RPMI7951 (cell line): ENCODE measurements at regions not wholly inside any gene's neighbourhood (a gene's known extent, or its start where the extent isn't known, plus 50 kb on each side); places are given as distances from the start of the nearest gene placed in this dataset.

Source experiments
- DNase-seq: peaks from one replicate; pipeline ENCODE4 v3.0.0-alpha.2; 2012; ENCODE audit warnings: low read depth

- no peak for DNase-seq
Measured at GRCh38 chr2:217124050-217124449, 264.2 kb upstream of the TNP1 start.

GRCh38 chr2:217121565-217121964 is 261.7 kb upstream of the TNP1 start:
- DNase-seq = no peak

GRCh38 chr2:217120429-217120828 is 260.6 kb upstream of the TNP1 start:
- DNase-seq = no peak

GRCh38 chr2:217118559-217119284 is 258.9 kb upstream of the TNP1 start:
- no peak for DNase-seq

GRCh38 chr2:217117523-217117922 is 257.7 kb upstream of the TNP1 start:
- no peak for DNase-seq

GRCh38 chr2:217116610-217117009 is 256.7 kb upstream of the TNP1 start:
- DNase-seq = no peak

GRCh38 chr2:217114117-217114516 is 254.3 kb upstream of the TNP1 start:
- DNase-seq = no peak

GRCh38 chr2:217113491-217113890 is 253.6 kb upstream of the TNP1 start:
- DNase-seq = no peak

- DNase-seq = no peak
Measured at GRCh38 chr2:217110550-217110949, 250.7 kb upstream of the TNP1 start.

GRCh38 chr2:217108575-217109027 is 248.7 kb upstream of the TNP1 start:
- no peak for DNase-seq

- no peak for DNase-seq
Measured at GRCh38 chr2:217108086-217108485, 248.2 kb upstream of the TNP1 start.

- no peak for DNase-seq
Measured at GRCh38 chr2:217107480-217107879, 247.6 kb upstream of the TNP1 start.

- DNase-seq = peak; percentile 66
Measured at GRCh38 chr2:217106650-217107014, 246.8 kb upstream of the TNP1 start.

- DNase-seq = peak; percentile 98
Measured at GRCh38 chr2:217105733-217106649, 246.1 kb upstream of the TNP1 start.

GRCh38 chr2:217103752-217104545 is 244.1 kb upstream of the TNP1 start:
- DNase-seq = peak; percentile 74

- DNase-seq = no peak
Measured at GRCh38 chr2:217102956-217103355, 243.1 kb upstream of the TNP1 start.

GRCh38 chr2:217101972-217102371 is 242.1 kb upstream of the TNP1 start:
- no peak for DNase-seq

GRCh38 chr2:217099561-217099960 is 239.7 kb upstream of the TNP1 start:
- DNase-seq = no peak

- DNase-seq = no peak
Measured at GRCh38 chr2:217098435-217098834, 238.6 kb upstream of the TNP1 start.

GRCh38 chr2:217097346-217097745 is 237.5 kb upstream of the TNP1 start:
- DNase-seq = no peak

GRCh38 chr2:217096474-217097225 is 236.8 kb upstream of the TNP1 start:
- DNase-seq = no peak
